ENCODE measurements at regions not wholly inside any gene's neighbourhood (a gene's known extent, or its start where the extent isn't known, plus 50 kb on each side); places are given as distances from the start of the nearest gene placed in this dataset.
A peak's percentile ranks its signal among the peaks of the same experiment; 100 is the strongest.
"Not testable (repeated sequence)": the region's sequence is repeated elsewhere in the genome, so short reads cannot be mapped to it uniquely, and the experiment has no call there.

- peak; percentile 7 for DNase-seq
Measured at GRCh38 chr18:38545071-38545470, 979.5 kb upstream of the CELF4 start.

- no peak for DNase-seq
Measured at GRCh38 chr18:38539856-38540255, 974.3 kb upstream of the CELF4 start.

DNA sequence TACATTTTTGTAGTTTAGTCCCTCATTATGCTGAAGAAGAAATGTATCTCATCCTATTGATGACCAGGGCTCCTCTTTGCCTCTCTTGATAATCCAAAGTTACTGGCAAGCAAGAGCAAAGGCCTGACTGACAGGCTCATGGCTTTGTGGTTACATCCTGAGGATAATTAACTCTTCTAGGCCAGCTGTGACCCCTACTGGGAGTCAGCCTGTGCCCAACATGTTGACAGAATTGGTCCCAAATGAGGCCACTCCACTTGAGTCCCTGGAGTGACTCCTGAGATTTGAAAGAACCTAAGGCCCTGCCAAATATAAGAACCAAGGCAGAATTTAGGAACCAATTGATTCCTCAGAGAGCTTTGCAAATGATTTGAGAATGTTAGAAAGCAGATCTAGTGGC, 973.8 kb upstream of the CELF4 start:
- DNase-seq = no peak

- DNase-seq = no peak
Measured at GRCh38 chr18:38534073-38534472, 968.5 kb upstream of the CELF4 start.

- no peak for DNase-seq
Measured at GRCh38 chr18:38526922-38527321, 961.3 kb upstream of the CELF4 start.

DNA sequence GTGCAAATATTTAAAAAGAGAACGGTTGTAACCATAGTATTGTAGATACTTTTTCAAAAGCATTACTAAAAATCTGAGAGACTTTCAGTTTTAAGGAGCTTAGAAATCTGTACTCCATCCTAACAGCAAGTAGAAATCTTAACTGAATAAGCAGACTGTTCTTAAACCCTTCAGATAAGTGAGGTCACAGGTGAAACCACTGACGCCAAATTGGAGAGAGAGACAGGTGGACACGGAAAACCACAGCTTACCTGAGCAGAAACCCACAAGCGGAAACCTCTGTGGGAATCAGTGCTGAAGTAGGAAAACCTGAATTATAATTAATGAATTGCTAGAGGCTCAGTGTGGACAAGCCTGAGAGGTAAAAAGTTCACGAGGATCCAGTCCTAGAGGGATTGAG, 959.4 kb upstream of the CELF4 start:
- no peak for DNase-seq

DNA sequence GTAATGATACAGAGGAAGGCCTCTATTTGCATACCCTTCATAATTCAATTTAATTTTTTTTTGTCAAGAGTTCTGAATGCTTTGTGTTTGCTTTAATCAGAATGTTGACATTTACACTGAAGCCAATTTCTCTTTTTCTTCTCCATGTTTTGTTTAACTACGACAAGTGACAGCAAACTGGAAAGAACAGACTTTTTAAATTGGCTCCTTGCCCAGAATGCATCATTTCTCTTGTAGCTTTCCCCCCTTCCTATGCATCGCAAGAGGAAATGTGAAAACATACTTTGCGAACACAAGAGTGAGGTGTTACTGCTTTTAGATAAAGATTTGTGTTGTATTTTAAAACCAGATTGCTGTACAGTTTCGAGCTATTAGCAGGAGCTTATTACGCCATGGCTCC, 955.2 kb upstream of the CELF4 start:
- DNase-seq = no peak

DNA sequence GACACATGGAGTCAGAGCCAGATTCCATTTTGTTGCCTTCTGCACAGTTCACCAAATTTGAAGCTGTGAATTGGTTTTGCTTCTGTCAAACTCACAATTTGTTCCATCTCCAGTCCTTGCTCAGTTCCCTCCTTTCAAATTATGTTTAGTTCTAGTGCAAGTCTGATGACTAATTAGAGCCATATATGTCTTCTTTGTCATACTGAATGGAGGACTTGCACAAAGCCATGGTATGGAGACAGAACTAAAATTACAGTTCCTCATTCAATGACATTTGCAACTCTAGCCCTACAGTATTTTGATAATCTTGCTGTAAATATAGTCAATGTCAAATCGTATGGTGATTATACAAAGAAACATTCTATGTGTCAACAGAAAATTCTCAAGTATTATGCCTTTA, 936.9 kb upstream of the CELF4 start:
- DNase-seq = no peak

- no peak for DNase-seq
Measured at GRCh38 chr18:38497266-38497665, 931.7 kb upstream of the CELF4 start.

- no peak for DNase-seq
Measured at GRCh38 chr18:38496222-38496793, 930.7 kb upstream of the CELF4 start.

DNA sequence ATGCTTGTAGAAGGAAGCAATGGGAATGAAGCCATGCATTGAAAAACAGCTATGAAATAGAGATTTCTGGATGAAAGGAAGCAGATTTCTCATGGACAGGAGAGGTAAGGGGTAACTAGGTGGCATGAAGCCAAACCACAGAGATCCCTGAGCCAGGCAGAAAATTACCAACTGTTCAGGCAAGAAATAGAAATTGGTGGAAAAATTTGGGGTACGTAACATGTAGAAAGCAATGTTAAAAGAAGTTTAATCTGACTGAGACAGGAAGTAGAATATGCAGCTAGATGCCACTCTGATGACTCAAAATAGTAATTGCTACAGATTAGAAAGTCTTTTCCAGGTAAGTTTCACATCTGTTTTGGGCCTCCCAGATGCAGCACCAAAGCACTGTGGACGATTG, 928.5 kb upstream of the CELF4 start:
- DNase-seq = no peak

- no peak for DNase-seq
Measured at GRCh38 chr18:38491195-38491594, 925.6 kb upstream of the CELF4 start.

- not testable (repeated sequence) for DNase-seq
Measured at GRCh38 chr18:38489721-38490120, 924.1 kb upstream of the CELF4 start.

DNA sequence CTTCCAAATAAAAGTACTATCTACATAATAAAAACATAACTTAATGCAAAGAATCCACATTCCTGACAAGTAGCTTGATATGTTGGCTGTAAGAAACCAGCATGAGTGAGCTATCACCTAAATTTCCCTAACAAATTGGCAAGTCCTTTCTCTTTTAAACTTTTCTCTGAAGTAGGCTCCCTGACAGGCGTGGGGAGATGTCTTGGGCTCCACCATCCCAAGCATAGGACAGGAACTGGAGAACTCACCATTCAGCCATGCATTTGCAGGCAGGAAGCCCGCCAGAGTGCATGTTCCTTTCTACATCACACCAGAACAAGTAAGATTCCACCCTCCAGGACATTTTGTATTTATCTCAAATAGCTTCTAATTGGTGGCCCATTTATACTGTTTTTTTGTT, 921.9 kb upstream of the CELF4 start:
- DNase-seq = no peak

GRCh38 chr18:38483326-38483725, 917.7 kb upstream of the CELF4 start:
- DNase-seq = no peak

DNA sequence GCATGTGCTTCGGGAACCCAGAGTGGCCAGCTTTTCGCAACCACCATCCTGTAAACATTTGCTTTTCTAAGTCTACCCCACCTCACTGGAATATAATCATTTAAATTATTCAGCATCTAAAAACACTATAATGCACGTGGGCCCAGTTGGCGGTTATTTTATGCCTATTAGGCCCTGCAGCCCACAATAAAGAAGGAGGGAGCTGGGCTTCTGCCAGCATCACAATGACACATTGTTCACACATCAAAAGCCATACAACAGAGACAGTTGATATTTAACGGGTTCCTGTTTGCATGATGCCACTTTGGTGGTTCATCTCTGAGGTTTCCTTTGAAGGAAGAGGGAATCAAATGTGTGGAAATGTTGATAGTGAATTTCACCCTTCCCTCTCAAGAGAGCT, 916.0 kb upstream of the CELF4 start:
- no peak for DNase-seq

GRCh38 chr18:38475686-38476085, 910.1 kb upstream of the CELF4 start:
- DNase-seq = no peak

DNA sequence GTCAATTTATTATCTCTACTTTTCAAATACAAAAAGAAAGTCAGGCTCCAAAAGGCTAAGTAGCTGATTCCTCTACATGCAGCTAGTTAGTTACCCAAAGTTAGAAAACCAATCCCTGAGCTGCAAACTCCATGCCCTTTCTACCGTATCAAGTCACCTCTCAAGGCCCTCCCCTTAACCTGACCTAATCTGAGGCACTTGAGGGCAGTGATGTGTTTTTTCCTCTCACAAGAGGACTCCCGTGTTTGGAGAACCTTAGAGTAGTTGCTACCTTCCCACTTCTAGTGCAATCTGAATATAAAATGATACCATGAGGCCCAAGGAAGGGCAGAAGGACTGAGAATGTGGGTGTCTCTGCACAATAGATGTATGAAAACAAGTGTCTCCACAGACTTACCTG, 907.9 kb upstream of the CELF4 start:
- no peak for DNase-seq

GRCh38 chr18:38470421-38470820, 904.8 kb upstream of the CELF4 start:
- DNase-seq = no peak

DNA sequence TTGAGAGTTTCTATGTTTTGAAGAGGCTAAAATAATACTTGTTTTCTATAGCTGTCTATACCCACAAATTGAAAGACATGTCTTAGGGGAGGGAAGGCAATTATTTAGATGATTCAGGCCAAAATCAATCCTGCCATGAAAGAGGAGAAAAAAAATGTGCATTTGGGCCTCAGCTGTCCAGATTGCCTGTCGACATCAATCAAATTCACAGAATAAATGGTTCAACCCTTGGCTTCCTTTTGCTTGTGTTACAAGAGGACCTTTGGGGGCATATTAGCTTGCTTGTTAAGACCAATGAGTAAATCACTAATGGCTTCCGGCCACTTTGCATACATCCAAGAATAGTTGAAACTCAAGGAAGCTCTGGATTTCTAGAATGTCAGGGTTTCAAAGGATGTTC, 900.8 kb upstream of the CELF4 start:
- no peak for DNase-seq

- no peak for DNase-seq
Measured at GRCh38 chr18:38464024-38464423, 898.4 kb upstream of the CELF4 start.

GRCh38 chr18:38460657-38461056, 895.1 kb upstream of the CELF4 start:
- DNase-seq = no peak

DNA sequence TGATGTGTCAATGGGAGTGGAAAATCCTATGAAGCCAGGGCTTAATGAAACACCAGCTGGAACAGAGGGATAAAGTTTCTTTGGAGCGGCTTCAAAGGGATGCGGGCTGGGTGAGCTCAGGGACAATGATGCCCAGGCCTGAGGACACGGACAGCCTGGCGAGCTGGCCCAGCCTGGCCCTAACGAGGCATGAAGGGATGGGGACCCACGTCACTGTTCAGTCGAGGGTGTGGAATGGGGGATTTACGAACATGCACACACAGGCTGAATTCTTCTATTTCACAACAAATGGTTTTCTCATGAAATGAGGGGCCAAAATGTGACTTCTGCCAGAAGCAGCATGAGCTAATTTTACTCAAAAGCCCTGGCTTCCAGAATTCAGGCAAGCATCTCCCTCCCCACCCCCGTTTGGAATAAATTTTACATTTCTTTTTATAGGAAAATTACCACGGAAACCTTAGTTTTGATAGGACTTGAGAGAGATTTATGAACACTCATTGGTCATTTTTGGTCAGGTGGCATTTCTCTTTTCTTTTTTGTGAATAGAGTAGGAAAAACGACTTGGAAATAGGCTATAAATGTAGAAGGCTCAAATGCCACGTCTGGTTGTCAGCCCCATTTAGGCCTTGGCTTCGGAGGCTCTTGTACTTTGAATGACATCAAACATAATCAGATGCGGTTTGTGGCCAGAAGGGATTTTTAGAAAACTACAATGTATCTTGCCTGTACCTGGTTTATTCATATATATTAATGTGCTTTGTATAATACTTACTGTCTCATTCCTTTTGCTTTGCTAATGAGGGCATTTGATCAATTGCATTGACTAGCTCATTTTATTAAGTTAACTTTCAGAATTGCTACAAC, 893.8 kb upstream of the CELF4 start:
- DNase-seq = no peak

DNA sequence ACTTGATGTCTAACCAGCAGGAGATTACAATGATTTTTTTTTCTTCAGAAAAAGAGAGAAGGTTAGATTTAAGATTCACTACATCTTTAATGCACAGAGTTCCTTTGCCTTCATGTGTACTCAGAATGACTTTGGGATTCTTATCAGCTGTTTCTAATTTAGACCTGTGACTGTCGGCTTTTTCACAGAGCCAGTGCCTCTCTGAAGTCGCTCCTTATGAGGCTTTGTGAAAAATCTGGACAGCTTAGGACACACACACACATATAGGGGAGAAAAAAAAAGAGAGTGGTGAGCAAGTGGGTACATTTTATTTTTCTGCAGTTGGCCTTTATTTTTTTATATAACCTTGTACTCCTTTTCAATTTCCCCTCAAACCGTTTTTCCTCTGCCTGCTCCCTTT, 893.1 kb upstream of the CELF4 start:
- DNase-seq = no peak

- no peak for DNase-seq
Measured at GRCh38 chr18:38456253-38456652, 890.7 kb upstream of the CELF4 start.

Data from CD4-positive, alpha-beta T cell treated with Interleukin-17A for 1 hour (primary cell).